Neural crest cell (in vitro differentiated cells): ENCODE measurements at regions not wholly inside any gene's neighbourhood (a gene's known extent, or its start where the extent isn't known, plus 50 kb on each side); places are given as distances from the start of the nearest gene placed in this dataset.

Experiments used
- DNase-seq: peaks from one replicate; pipeline ENCODE4 v3.0.0; 2021; ENCODE audit warnings: low read depth, mixed read lengths, low spot score
- H3K27ac Mint-ChIP-seq: one replicate; pipeline ENCODE4 v1.8.0; 2021; ENCODE audit warnings: mild to moderate bottlenecking, mixed read lengths; ENCODE audit not compliant: unreplicated experiment
- H3K27me3 Mint-ChIP-seq: 2 replicates; pipeline ENCODE4 v1.8.0; 2021; ENCODE audit warnings: low read depth, mild to moderate bottlenecking, mixed read lengths
- H3K36me3 Mint-ChIP-seq: 2 replicates; pipeline ENCODE4 v1.8.0; 2021; ENCODE audit warnings: low read depth, mild to moderate bottlenecking, mixed read lengths
- H3K4me1 Mint-ChIP-seq: 2 replicates; pipeline ENCODE4 v1.8.0; 2021; ENCODE audit warnings: mixed read lengths
- H3K4me3 Mint-ChIP-seq: one replicate; pipeline ENCODE4 v1.8.0; 2021; ENCODE audit warnings: mild to moderate bottlenecking, mixed read lengths
- H3K9me3 Mint-ChIP-seq: 2 replicates; pipeline ENCODE4 v1.8.0; 2021; ENCODE audit warnings: mixed read lengths
- CTCF ChIP-seq: fragments of 200-600 bp; sonication (generic); conservative IDR thresholded peaks from 2 replicates; pipeline ENCODE4 v1.5.0; 2021; ENCODE audit warnings: antibody characterized with exemption, mild to moderate bottlenecking

- Mint-ChIP-seq H3K4me3 (no peak overlapping the region), H3K4me1 (peaks cover 4% of the 10 kb centered on the region), H3K27ac (no peak overlapping the region), H3K36me3 (peaks cover 6% of the 10 kb centered on the region), H3K27me3 (no peaks in the 10 kb centered on the region), H3K9me3 (peaks cover 11% of the 10 kb centered on the region)
- DNase-seq = no peak
- no peak for TF ChIP-seq CTCF
Measured at GRCh38 chr4:182093431-182093831, 149.8 kb upstream of the TENM3 start.

- Mint-ChIP-seq H3K27ac (no peak overlapping the region), H3K4me3 (no peak overlapping the region)
Measured at GRCh38 chr4:182093935-182094334, 149.3 kb upstream of the TENM3 start.

GRCh38 chr4:182101618-182102017 lies 141.6 kb upstream of the TENM3 start:
- DNase-seq = no peak
- Mint-ChIP-seq H3K4me3 (no peak overlapping the region), H3K36me3 (peaks cover 8% of the 10 kb centered on the region), H3K27ac (no peak overlapping the region), H3K4me1 (peaks cover 3% of the 10 kb centered on the region), H3K27me3 (no peaks in the 10 kb centered on the region), H3K9me3 (peaks cover 8% of the 10 kb centered on the region)
- no peak for TF ChIP-seq CTCF

More at GRCh38 chr4:182093935-182094334, 149.3 kb upstream of the TENM3 start:
- peaks cover 13% of the 10 kb centered on the region for H3K9me3 Mint-ChIP-seq
- TF ChIP-seq CTCF = no peak
- DNase-seq = no peak
- H3K27me3 Mint-ChIP-seq = no peaks in the 10 kb centered on the region
- H3K36me3 Mint-ChIP-seq = peaks cover 8% of the 10 kb centered on the region
- H3K4me1 Mint-ChIP-seq = peaks cover 4% of the 10 kb centered on the region

GRCh38 chr4:182102576-182102975 lies 140.6 kb upstream of the TENM3 start:
- no peak for DNase-seq
- H3K36me3 Mint-ChIP-seq = peaks cover 8% of the 10 kb centered on the region
- H3K4me1 Mint-ChIP-seq = peaks cover 3% of the 10 kb centered on the region
- peaks cover 8% of the 10 kb centered on the region for H3K9me3 Mint-ChIP-seq
- H3K27ac Mint-ChIP-seq = peak overlapping the region; percentile 71
- no peak for TF ChIP-seq CTCF
- H3K27me3 Mint-ChIP-seq = no peaks in the 10 kb centered on the region
- H3K4me3 Mint-ChIP-seq = no peak overlapping the region

- Mint-ChIP-seq H3K9me3 (no peaks in the 10 kb centered on the region), H3K4me3 (no peak overlapping the region), H3K27me3 (no peaks in the 10 kb centered on the region), H3K36me3 (no peaks in the 10 kb centered on the region), H3K4me1 (peaks cover 3% of the 10 kb centered on the region), H3K27ac (no peak overlapping the region)
- no peak for TF ChIP-seq CTCF
- no peak for DNase-seq
Measured at GRCh38 chr4:182103614-182104319, 139.4 kb upstream of the TENM3 start.
